ENCODE measurements at regions not wholly inside any gene's neighbourhood (a gene's known extent, or its start where the extent isn't known, plus 50 kb on each side); places are given as distances from the start of the nearest gene placed in this dataset.

DNA sequence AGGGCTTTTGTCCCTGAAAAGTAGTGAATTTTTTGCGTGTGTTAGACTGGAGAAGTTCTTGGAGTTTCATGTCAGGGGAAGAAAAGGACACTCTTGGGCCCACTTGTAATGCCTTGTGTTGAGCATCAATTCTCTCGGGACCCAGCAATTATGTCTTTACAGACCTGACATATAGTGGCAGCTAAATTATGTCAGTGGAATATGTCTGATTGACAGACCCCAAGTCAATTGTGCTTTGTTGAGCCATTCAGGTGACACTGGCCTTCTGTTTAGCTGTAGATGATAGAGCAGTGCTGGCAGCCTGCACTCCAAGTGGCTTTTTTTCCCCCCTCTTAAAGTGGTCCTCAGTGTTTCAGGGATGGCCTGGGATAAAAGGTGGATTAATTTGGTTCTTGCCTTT lies 112.1 kb upstream of the AGBL1 start:
- TF ChIP-seq, protein P1, sequence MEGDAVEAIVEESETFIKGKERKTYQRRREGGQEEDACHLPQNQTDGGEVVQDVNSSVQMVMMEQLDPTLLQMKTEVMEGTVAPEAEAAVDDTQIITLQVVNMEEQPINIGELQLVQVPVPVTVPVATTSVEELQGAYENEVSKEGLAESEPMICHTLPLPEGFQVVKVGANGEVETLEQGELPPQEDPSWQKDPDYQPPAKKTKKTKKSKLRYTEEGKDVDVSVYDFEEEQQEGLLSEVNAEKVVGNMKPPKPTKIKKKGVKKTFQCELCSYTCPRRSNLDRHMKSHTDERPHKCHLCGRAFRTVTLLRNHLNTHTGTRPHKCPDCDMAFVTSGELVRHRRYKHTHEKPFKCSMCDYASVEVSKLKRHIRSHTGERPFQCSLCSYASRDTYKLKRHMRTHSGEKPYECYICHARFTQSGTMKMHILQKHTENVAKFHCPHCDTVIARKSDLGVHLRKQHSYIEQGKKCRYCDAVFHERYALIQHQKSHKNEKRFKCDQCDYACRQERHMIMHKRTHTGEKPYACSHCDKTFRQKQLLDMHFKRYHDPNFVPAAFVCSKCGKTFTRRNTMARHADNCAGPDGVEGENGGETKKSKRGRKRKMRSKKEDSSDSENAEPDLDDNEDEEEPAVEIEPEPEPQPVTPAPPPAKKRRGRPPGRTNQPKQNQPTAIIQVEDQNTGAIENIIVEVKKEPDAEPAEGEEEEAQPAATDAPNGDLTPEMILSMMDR (IDR thresholded peaks at IDR 0.05): no peak
- no peaks in the 10 kb centered on the region for H3K4me1 ChIP-seq
- H3K27me3 ChIP-seq: no peaks in the 10 kb centered on the region
- no peaks in the 10 kb centered on the region for H3K9me3 ChIP-seq
- H3K36me3 ChIP-seq: no peaks in the 10 kb centered on the region
- H3K27ac ChIP-seq: no peak overlapping the region
- DNase-seq (ENCODE audit: low spot score): no peak
- H3K4me3 ChIP-seq: no peak overlapping the region

DNA sequence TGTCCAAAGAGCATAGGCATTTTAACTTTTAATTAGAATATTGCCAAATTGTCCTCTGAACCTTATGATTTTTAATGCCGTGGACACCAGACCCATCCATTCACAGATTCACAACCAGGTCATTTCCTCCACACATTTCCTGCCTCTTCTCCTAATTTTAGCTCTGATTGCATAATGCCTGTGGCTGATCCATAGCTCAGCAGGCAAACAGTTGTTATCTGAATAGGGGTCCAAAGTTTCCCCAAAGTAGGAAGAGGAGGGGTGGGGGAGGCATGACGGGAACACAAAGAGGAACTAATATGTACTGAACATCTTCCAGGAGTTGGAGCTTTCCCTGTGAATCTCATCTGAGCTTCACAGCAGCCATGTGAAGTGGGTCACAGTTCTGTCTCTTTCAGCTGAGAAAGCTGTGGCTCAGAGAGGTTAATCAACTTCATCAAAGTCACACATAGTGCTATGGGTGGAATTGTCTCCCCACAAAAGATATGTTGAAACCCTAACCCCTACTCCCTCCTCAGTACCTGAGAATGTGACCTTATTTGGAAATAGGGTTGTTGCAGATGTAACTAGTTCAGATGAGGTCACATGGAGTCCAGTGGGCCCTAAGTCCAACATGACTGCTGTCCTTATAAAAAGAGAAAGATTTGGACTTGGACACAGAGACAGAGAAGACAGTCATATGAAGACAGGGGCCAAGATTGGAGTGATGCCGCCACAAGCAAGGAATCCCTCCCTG lies 106.7 kb upstream of the AGBL1 start:
- Histone ChIP-seq H3K36me3 (no peaks in the 10 kb centered on the region), H3K4me3 (no peak overlapping the region), H3K27ac (no peak overlapping the region), H3K4me1 (no peaks in the 10 kb centered on the region), H3K9me3 (peaks cover 0 to 9% of the 10 kb centered on the region in 2 donors), H3K27me3 (no peaks in the 10 kb centered on the region)
- no peak for DNase-seq (ENCODE audit: low spot score)
- TF ChIP-seq, protein P1 (IDR thresholded peaks at IDR 0.05): no peak

DNA sequence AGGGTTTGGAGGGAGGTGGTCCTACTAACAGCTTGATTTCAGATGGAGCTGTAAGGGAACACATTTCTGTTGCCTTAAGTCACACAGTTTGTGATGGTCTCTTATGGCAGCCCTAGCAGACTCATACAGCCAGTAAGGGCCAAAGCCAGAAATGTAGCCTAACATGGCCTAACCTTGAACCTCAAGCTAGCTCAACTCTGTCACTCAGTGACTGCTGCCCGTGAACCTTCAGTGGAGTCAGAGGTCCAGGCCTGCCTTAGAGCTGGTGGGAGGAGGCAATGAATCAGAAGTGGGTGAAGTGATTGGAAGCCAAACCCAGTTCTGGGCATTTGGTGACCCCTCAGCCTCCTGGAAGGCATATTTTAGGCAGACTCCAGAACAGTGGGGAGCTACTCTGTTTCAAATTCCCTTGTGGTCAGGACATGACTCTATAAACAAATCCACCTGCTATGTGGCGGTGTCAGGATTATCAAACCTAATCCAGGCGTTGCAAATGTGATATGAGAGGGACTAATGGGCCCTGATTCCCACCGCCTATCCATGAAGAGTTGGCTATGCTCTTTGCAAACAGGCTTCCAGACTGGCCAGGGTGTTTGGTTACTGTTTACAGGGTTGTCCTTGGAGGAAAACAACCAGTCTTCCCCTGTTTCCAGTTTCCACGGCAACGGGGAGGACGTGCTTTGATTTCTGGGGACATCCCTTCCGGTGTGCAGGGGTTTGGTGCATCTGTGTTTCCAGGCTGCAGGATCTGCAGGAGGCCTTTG lies 105.9 kb upstream of the AGBL1 start:
- Histone ChIP-seq H3K36me3 (no peaks in the 10 kb centered on the region), H3K27me3 (no peaks in the 10 kb centered on the region), H3K4me1 (no peaks in the 10 kb centered on the region), H3K27ac (no peak overlapping the region), H3K4me3 (no peak overlapping the region), H3K9me3 (peaks cover 0 to 9% of the 10 kb centered on the region in 2 donors)
- TF ChIP-seq, protein P1 (IDR thresholded peaks at IDR 0.05): no peak
- no peak for DNase-seq (ENCODE audit: low spot score)

DNA sequence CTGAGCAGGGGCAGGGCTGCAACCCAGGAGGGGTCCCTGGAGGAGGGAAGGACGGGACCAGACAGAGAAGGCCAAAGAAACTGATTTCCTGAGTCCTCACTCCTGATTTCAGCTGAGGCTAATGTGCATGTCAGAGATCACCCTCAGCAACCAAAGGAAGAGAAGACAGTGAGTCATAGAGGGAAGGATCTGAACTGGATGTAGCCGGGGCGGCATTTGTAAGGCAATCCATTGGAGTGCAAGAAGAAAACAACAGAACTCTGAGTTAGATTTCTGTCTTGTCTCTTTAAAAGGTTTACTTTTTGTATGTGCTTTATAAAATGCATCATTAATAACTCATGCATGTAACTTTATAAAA lies 105.3 kb upstream of the AGBL1 start:
- Histone ChIP-seq H3K36me3 (no peaks in the 10 kb centered on the region), H3K9me3 (peaks cover 0 to 9% of the 10 kb centered on the region in 2 donors), H3K27me3 (no peaks in the 10 kb centered on the region), H3K4me1 (no peaks in the 10 kb centered on the region), H3K27ac (no peak overlapping the region), H3K4me3 (no peak overlapping the region)
- no peak for DNase-seq (ENCODE audit: low spot score)
- TF ChIP-seq, protein P1 (IDR thresholded peaks at IDR 0.05): no peak

DNA sequence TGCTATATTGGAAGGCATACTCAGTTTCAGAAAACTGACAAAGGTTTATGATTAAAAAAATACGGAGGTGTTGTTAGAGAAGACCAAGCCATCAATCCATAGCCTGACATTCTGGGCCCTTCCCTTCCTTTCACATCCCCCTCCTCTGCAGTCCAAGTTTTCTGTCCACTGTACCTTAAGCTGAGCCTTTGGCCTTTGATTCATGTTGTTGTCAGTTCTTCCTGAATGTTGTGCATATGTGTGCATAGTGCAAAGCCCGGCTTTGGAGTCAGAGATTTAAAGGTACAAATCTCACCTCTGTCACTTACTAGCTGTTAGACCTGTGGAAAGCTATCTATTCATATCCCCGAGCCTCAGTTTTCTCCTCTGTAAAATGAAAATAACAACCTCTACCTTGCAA lies 104.9 kb upstream of the AGBL1 start:
- peaks cover 0 to 9% of the 10 kb centered on the region in 2 donors for H3K9me3 ChIP-seq
- H3K27me3 ChIP-seq: no peaks in the 10 kb centered on the region
- DNase-seq (ENCODE audit: low spot score): no peak
- H3K27ac ChIP-seq: no peak overlapping the region
- no peaks in the 10 kb centered on the region for H3K36me3 ChIP-seq
- TF ChIP-seq, protein P1 (IDR thresholded peaks at IDR 0.05): no peak
- no peak overlapping the region for H3K4me3 ChIP-seq
- no peaks in the 10 kb centered on the region for H3K4me1 ChIP-seq

All from right atrium auricular region (tissue), 2 donors.